H1 (cell line): ENCODE measurements at regions not wholly inside any gene's neighbourhood (a gene's known extent, or its start where the extent isn't known, plus 50 kb on each side); places are given as distances from the start of the nearest gene placed in this dataset.

Source experiments
- CREB1 ChIP-seq: IDR thresholded peaks from 2 replicates; pipeline ENCODE4 v1.6.1; 2012; ENCODE audit warnings: inconsistent platforms
- EZH2 ChIP-seq: fragments of 200-600 bp; sonication (generic); IDR thresholded peaks from 2 replicates; pipeline ENCODE4 v1.7.1; 2012; ENCODE audit warnings: low read depth, mild to moderate bottlenecking, moderate library complexity, low read length, inconsistent platforms; ENCODE audit not compliant: severe bottlenecking
- GTF2F1 ChIP-seq: IDR thresholded peaks from 2 replicates; pipeline ENCODE4 v1.6.1; 2012; ENCODE audit warnings: low read depth, low read length, improper control_type of control experiment, borderline replicate concordance
- KDM1A ChIP-seq: fragments of 200-600, 300-600 bp; sonication (generic); IDR thresholded peaks from 2 replicates; pipeline ENCODE4 v1.7.1; 2016; ENCODE audit warnings: mild to moderate bottlenecking, low read length, borderline replicate concordance
- KDM5A ChIP-seq: fragments of 200-600 bp; IDR thresholded peaks from 2 replicates; pipeline ENCODE4 v1.7.1; 2012; ENCODE audit warnings: mild to moderate bottlenecking, low read length, inconsistent platforms, mixed read lengths
- RBBP5 ChIP-seq: IDR thresholded peaks from 2 replicates; pipeline ENCODE4 v1.7.1; 2012; ENCODE audit warnings: low read depth, mild to moderate bottlenecking, inconsistent platforms, low read length, moderate library complexity, borderline replicate concordance
- SIRT6 ChIP-seq: IDR thresholded peaks from one replicate; pipeline ENCODE4 v1.7.1; 2012; ENCODE audit warnings: low read length, inconsistent platforms
- TAF1 ChIP-seq: IDR thresholded peaks from 2 replicates; pipeline ENCODE4 v1.6.1; 2011; ENCODE audit warnings: mild to moderate bottlenecking, low read depth, low read length
- TF ChIP-seq, protein P1 (sequence below): fragments of 300-600 bp; sonication (generic); IDR thresholded peaks from 2 replicates; pipeline ENCODE4 v1.7.1; 2012; ENCODE audit warnings: low read length, moderate library complexity, mild to moderate bottlenecking, inconsistent platforms; ENCODE audit not compliant: insufficient replicate concordance
- TF ChIP-seq, protein P2 (sequence below): IDR thresholded peaks from 2 replicates; pipeline ENCODE4 v1.6.1; 2012; ENCODE audit warnings: low read length, inconsistent platforms

DNA sequence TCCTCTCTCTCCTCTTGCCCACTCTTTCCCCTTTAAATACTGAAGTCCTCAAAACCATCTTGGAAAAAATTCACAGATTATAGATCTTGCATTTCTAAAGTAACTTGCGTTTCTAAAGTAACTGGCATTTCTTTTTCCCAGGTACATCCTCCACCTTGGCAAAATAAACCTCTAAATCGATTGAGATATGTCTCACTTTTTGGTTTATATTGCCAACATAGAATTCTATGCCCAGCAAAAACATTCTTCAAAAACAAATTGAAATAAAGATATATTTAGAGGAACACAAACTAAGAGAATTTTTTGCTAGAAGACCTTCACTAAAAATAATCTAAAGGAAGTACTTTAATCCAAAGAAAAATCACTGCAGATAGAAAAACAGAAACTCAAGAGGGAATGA is 122.5 kb upstream of the RBMS1 start (continued):
- TF ChIP-seq, protein P1, sequence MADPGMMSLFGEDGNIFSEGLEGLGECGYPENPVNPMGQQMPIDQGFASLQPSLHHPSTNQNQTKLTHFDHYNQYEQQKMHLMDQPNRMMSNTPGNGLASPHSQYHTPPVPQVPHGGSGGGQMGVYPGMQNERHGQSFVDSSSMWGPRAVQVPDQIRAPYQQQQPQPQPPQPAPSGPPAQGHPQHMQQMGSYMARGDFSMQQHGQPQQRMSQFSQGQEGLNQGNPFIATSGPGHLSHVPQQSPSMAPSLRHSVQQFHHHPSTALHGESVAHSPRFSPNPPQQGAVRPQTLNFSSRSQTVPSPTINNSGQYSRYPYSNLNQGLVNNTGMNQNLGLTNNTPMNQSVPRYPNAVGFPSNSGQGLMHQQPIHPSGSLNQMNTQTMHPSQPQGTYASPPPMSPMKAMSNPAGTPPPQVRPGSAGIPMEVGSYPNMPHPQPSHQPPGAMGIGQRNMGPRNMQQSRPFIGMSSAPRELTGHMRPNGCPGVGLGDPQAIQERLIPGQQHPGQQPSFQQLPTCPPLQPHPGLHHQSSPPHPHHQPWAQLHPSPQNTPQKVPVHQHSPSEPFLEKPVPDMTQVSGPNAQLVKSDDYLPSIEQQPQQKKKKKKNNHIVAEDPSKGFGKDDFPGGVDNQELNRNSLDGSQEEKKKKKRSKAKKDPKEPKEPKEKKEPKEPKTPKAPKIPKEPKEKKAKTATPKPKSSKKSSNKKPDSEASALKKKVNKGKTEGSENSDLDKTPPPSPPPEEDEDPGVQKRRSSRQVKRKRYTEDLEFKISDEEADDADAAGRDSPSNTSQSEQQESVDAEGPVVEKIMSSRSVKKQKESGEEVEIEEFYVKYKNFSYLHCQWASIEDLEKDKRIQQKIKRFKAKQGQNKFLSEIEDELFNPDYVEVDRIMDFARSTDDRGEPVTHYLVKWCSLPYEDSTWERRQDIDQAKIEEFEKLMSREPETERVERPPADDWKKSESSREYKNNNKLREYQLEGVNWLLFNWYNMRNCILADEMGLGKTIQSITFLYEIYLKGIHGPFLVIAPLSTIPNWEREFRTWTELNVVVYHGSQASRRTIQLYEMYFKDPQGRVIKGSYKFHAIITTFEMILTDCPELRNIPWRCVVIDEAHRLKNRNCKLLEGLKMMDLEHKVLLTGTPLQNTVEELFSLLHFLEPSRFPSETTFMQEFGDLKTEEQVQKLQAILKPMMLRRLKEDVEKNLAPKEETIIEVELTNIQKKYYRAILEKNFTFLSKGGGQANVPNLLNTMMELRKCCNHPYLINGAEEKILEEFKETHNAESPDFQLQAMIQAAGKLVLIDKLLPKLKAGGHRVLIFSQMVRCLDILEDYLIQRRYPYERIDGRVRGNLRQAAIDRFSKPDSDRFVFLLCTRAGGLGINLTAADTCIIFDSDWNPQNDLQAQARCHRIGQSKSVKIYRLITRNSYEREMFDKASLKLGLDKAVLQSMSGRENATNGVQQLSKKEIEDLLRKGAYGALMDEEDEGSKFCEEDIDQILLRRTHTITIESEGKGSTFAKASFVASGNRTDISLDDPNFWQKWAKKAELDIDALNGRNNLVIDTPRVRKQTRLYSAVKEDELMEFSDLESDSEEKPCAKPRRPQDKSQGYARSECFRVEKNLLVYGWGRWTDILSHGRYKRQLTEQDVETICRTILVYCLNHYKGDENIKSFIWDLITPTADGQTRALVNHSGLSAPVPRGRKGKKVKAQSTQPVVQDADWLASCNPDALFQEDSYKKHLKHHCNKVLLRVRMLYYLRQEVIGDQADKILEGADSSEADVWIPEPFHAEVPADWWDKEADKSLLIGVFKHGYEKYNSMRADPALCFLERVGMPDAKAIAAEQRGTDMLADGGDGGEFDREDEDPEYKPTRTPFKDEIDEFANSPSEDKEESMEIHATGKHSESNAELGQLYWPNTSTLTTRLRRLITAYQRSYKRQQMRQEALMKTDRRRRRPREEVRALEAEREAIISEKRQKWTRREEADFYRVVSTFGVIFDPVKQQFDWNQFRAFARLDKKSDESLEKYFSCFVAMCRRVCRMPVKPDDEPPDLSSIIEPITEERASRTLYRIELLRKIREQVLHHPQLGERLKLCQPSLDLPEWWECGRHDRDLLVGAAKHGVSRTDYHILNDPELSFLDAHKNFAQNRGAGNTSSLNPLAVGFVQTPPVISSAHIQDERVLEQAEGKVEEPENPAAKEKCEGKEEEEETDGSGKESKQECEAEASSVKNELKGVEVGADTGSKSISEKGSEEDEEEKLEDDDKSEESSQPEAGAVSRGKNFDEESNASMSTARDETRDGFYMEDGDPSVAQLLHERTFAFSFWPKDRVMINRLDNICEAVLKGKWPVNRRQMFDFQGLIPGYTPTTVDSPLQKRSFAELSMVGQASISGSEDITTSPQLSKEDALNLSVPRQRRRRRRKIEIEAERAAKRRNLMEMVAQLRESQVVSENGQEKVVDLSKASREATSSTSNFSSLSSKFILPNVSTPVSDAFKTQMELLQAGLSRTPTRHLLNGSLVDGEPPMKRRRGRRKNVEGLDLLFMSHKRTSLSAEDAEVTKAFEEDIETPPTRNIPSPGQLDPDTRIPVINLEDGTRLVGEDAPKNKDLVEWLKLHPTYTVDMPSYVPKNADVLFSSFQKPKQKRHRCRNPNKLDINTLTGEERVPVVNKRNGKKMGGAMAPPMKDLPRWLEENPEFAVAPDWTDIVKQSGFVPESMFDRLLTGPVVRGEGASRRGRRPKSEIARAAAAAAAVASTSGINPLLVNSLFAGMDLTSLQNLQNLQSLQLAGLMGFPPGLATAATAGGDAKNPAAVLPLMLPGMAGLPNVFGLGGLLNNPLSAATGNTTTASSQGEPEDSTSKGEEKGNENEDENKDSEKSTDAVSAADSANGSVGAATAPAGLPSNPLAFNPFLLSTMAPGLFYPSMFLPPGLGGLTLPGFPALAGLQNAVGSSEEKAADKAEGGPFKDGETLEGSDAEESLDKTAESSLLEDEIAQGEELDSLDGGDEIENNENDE, result no peak
- TF ChIP-seq KDM1A (no peak), RBBP5 (no peak), TAF1 (no peak), GTF2F1 (no peak), CREB1 (no peak), KDM5A (no peak), EZH2 (no peak), SIRT6 (no peak)
- TF ChIP-seq, protein P2, sequence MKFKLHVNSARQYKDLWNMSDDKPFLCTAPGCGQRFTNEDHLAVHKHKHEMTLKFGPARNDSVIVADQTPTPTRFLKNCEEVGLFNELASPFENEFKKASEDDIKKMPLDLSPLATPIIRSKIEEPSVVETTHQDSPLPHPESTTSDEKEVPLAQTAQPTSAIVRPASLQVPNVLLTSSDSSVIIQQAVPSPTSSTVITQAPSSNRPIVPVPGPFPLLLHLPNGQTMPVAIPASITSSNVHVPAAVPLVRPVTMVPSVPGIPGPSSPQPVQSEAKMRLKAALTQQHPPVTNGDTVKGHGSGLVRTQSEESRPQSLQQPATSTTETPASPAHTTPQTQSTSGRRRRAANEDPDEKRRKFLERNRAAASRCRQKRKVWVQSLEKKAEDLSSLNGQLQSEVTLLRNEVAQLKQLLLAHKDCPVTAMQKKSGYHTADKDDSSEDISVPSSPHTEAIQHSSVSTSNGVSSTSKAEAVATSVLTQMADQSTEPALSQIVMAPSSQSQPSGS, result no peak
